IMR-90 (cell line): ENCODE measurements at regions not wholly inside any gene's neighbourhood (a gene's known extent, or its start where the extent isn't known, plus 50 kb on each side); places are given as distances from the start of the nearest gene placed in this dataset.

ENCODE experiments used
- ATAC-seq: fragments of 200-7000 bp; cut with Tn5 transposase; 2 replicates; pipeline ENCODE4 v1.9.1; 2020; ENCODE audit warnings: low read depth, mild to moderate bottlenecking, moderate library complexity
- BruUV-seq: library from RNA; stranded (reverse); fragments of 400-500 nt; replicated peaks from 2 replicates; lab custom pipeline; 2021; lab: Mats Ljungman, UMichigan
- CTCF ChIA-PET: fragments of 300-600 bp; formaldehyde crosslinking; extraction: SDS; loops from one replicate; lab custom pipeline; 2021; ENCODE audit warnings: antibody characterized with exemption; lab: Yijun Ruan, JAX
- POLR2A ChIA-PET: fragments of 300-600 bp; sonication (Branson Sonifier 250); formaldehyde crosslinking; loops from one replicate; lab custom pipeline; 2022; ENCODE audit warnings: antibody characterized with exemption; ENCODE audit not compliant: unreplicated experiment; lab: Charles Lee
- DNase-seq: peaks from one replicate; pipeline ENCODE4 v3.0.0; 2013
- H2AFZ ChIP-seq: replicated peaks from 2 replicates; pipeline ENCODE3; 2013; ENCODE audit warnings: low read length, mild to moderate bottlenecking; ENCODE audit not compliant: poor library complexity
- H2AK5ac ChIP-seq: 2 replicates; pipeline ENCODE4 v1.6.1; 2013; ENCODE audit warnings: low read depth, low read length, inconsistent platforms
- H2AK9ac ChIP-seq: replicated peaks from 2 replicates; pipeline ENCODE3; 2013; ENCODE audit warnings: mild to moderate bottlenecking, low read depth, low read length, moderate library complexity; ENCODE audit not compliant: poor library complexity
- H2BK120ac ChIP-seq: 2 replicates; pipeline ENCODE4 v1.6.1; 2013; ENCODE audit warnings: low read depth, low read length, inconsistent platforms
- H2BK15ac ChIP-seq: 3 replicates; pipeline ENCODE4 v1.6.1; 2013; ENCODE audit warnings: low read depth, low read length, inconsistent platforms
- H2BK20ac ChIP-seq: 2 replicates; pipeline ENCODE4 v1.6.1; 2013; ENCODE audit warnings: low read depth, mild to moderate bottlenecking, inconsistent platforms, low read length, moderate library complexity
- H2BK5ac ChIP-seq: 2 replicates; pipeline ENCODE4 v1.6.1; 2013; ENCODE audit warnings: mild to moderate bottlenecking, low read depth, low read length, inconsistent platforms; ENCODE audit not compliant: poor library complexity, severe bottlenecking
- H3K14ac ChIP-seq: replicated peaks from 2 replicates; pipeline ENCODE4 v1.6.1; 2013; ENCODE audit warnings: low read depth, low read length, inconsistent platforms
- H3K18ac ChIP-seq: 2 replicates; pipeline ENCODE4 v1.6.1; 2013; ENCODE audit warnings: low read depth, low read length, control low read depth
- H3K23ac ChIP-seq: 2 replicates; pipeline ENCODE4 v1.6.1; 2013; ENCODE audit warnings: low read depth, low read length, inconsistent platforms
- H3K27ac ChIP-seq: 2 replicates; pipeline ENCODE4 v1.5.1; 2013; ENCODE audit warnings: mild to moderate bottlenecking, control low read depth, low read length; ENCODE audit not compliant: insufficient read depth
- H3K27me3 ChIP-seq: 2 replicates; pipeline ENCODE4 v1.6.1; 2013; ENCODE audit warnings: low read length; ENCODE audit not compliant: control insufficient read depth, insufficient read depth
- H3K36me3 ChIP-seq: 2 replicates; pipeline ENCODE4 v1.6.1; 2013; ENCODE audit warnings: low read length, mixed read lengths; ENCODE audit not compliant: control insufficient read depth, insufficient read depth
- H3K4ac ChIP-seq: 2 replicates; pipeline ENCODE4 v1.6.1; 2013; ENCODE audit warnings: low read depth, low read length, inconsistent platforms
- H3K4me1 ChIP-seq: 2 replicates; pipeline ENCODE4 v1.6.1; 2013; ENCODE audit warnings: low read length, mixed read lengths; ENCODE audit not compliant: control insufficient read depth, insufficient read depth
- H3K4me2 ChIP-seq: 2 replicates; pipeline ENCODE4 v1.6.1; 2013; ENCODE audit warnings: low read depth, mild to moderate bottlenecking, control low read depth, low read length, moderate library complexity
- H3K4me3 ChIP-seq: 2 replicates; pipeline ENCODE4 v1.5.1; 2013; ENCODE audit warnings: low read depth, mild to moderate bottlenecking, control low read depth, low read length, moderate library complexity; ENCODE audit not compliant: insufficient read depth
- H3K56ac ChIP-seq: 2 replicates; pipeline ENCODE4 v1.6.1; 2013; ENCODE audit warnings: low read length, inconsistent platforms; ENCODE audit not compliant: insufficient read depth; ENCODE audit errors: extremely low read depth
- H3K79me1 ChIP-seq, 2 experiments: 2 replicates each; pipeline ENCODE4 v1.6.1; 2013; ENCODE audit warnings: low read length in 2 of 2, inconsistent platforms in 1 of 2, low read depth in 1 of 2
- H3K9ac ChIP-seq: 2 replicates; pipeline ENCODE4 v1.6.1; 2013; ENCODE audit warnings: low read depth, low read length, control low read depth
- H3K9me1 ChIP-seq: 2 replicates; pipeline ENCODE4 v1.6.1; 2013; ENCODE audit warnings: low read length, inconsistent platforms; ENCODE audit not compliant: insufficient read depth
- H3K9me3 ChIP-seq: 2 replicates; pipeline ENCODE4 v1.6.1; 2013; ENCODE audit warnings: low read length; ENCODE audit not compliant: control insufficient read depth, insufficient read depth
- H4K20me1 ChIP-seq: 2 replicates; pipeline ENCODE4 v1.6.1; 2013; ENCODE audit warnings: low read length, inconsistent platforms; ENCODE audit not compliant: insufficient read depth
- H4K5ac ChIP-seq: 2 replicates; pipeline ENCODE4 v1.6.1; 2013; ENCODE audit warnings: mild to moderate bottlenecking, low read depth, low read length, control low read depth
- H4K8ac ChIP-seq, 2 experiments: 2 replicates each; pipeline ENCODE4 v1.6.1; 2013; ENCODE audit warnings: low read depth in 2 of 2, low read length in 2 of 2, control low read depth in 1 of 2, inconsistent platforms in 1 of 2
- H4K91ac ChIP-seq: 2 replicates; pipeline ENCODE4 v1.6.1; 2013; ENCODE audit warnings: low read depth, low read length, inconsistent platforms; ENCODE audit not compliant: insufficient read depth
- BHLHE40 ChIP-seq: fragments of 150-350 bp; IDR thresholded peaks from 2 replicates; pipeline ENCODE4 v1.6.1; 2016; ENCODE audit warnings: mild to moderate bottlenecking, low read depth, low read length
- CEBPB ChIP-seq: IDR thresholded peaks from 2 replicates; pipeline ENCODE4 v1.6.1; 2012; ENCODE audit warnings: low read depth, low read length, improper control_type of control experiment
- FOS ChIP-seq: fragments of 150-350 bp; IDR thresholded peaks from 2 replicates; pipeline ENCODE4 v1.6.1; 2016; ENCODE audit warnings: low read depth, low read length
- MXI1 ChIP-seq: IDR thresholded peaks from 2 replicates; pipeline ENCODE4 v1.6.1; 2012; ENCODE audit warnings: low read depth, mild to moderate bottlenecking, low read length, moderate library complexity, borderline replicate concordance
- RAD21 ChIP-seq: IDR thresholded peaks from 2 replicates; pipeline ENCODE4 v1.6.1; 2012; ENCODE audit warnings: low read length, improper control_type of control experiment
- RCOR1 ChIP-seq: IDR thresholded peaks from 2 replicates; pipeline ENCODE4 v1.6.1; 2012; ENCODE audit warnings: mild to moderate bottlenecking, low read length, improper control_type of control experiment; ENCODE audit not compliant: insufficient replicate concordance
- RFX5 ChIP-seq: IDR thresholded peaks from 2 replicates; pipeline ENCODE4 v1.8.0; 2012; ENCODE audit warnings: low read depth, mild to moderate bottlenecking, low read length, moderate library complexity
- WGBS, 2 experiments: methylation state at CpG; one replicate each; pipeline versions ENCODE4 v1.1.5 to v1.1.7; 2013; ENCODE audit warnings: missing lambda C conversion rate in 2 of 2; ENCODE audit not compliant: insufficient read length in 1 of 2; ENCODE audit errors: extremely low coverage in 2 of 2; 5-methylcytosine and 5-hydroxymethylcytosine counted together
- dilution Hi-C: fragments of 300-500 bp; cut with HindIII; formaldehyde crosslinking; loops from one replicate; pipeline ENCODE4 v1.14.3; 2018; ENCODE audit warnings: low sequenced_read_pairs; ENCODE audit not compliant: unreplicated experiment
- in situ Hi-C: fragments of 300-500 bp; cut with MboI; formaldehyde crosslinking; loops from 3 replicates; pipeline ENCODE4 v1.14.3; 2019; ENCODE audit warnings: low sequenced_read_pairs, inconsistent platforms, mixed read lengths
- intact Hi-C: fragments of 100-400 bp; cut with micrococcal nuclease; formaldehyde crosslinking; loops from 2 replicates; pipeline ENCODE4 v1.10.0; 2022

- H4K5ac ChIP-seq = no peak overlapping the region
- dilution Hi-C loops = no loop called here
- intact Hi-C loops = no loop called here
- H3K4ac ChIP-seq = peak overlapping the region; percentile 20; the same call in 1 of the 2 replicates
- no peak overlapping the region for H3K4me3 ChIP-seq
- no peak overlapping the region for H2AK5ac ChIP-seq
- no peak overlapping the region for H3K9ac ChIP-seq
- peak overlapping the region; percentile 84 for H2BK120ac ChIP-seq
- no peak overlapping the region for H3K23ac ChIP-seq
- H2BK15ac ChIP-seq = no peak overlapping the region
- no TSS peak for BruUV-seq
- peak overlapping the region; percentile 87 for H2BK5ac ChIP-seq
- H2AK9ac ChIP-seq = no peak overlapping the region
- no peaks in the 10 kb centered on the region for H4K20me1 ChIP-seq
- DNase-seq = peak; percentile 94
- H3K36me3 ChIP-seq = no peaks in the 10 kb centered on the region
- WGBS, 2 experiments = no CpG with 5 or more reads among the region's 4 CpGs
- no peaks in the 10 kb centered on the region for H3K27me3 ChIP-seq
- peak overlapping the region; percentile 36; the same call in 1 of the 2 replicates for H3K56ac ChIP-seq
- H2BK20ac ChIP-seq = peak overlapping the region; percentile 81
- no peak overlapping the region for H4K91ac ChIP-seq
- POLR2A ChIA-PET = no interaction called here
- no peak overlapping the region for H3K18ac ChIP-seq
- no peaks in the 10 kb centered on the region for H3K79me1 ChIP-seq
- H3K9me3 ChIP-seq = no peaks in the 10 kb centered on the region
- ATAC-seq = peak; percentile 95
- CTCF ChIA-PET = no interaction called here
- H2AFZ ChIP-seq = no peak overlapping the region
- H3K4me1 ChIP-seq = no peaks in the 10 kb centered on the region
- no peaks in the 10 kb centered on the region for H3K9me1 ChIP-seq
- in situ Hi-C loops = no loop called here
- H4K8ac ChIP-seq = peak overlapping the region in 1 of 2 experiments; percentile 78; a peak in 2 of 4 replicates
- H3K27ac ChIP-seq = peak overlapping the region; percentile 65; the same call in 1 of the 2 replicates
- peak; percentile 66 for TF ChIP-seq FOS
- TF ChIP-seq RFX5 = no peak
- TF ChIP-seq RAD21 = no peak
- TF ChIP-seq MXI1 = no peak
- no peak for TF ChIP-seq RCOR1
- TF ChIP-seq CEBPB = peak; percentile 96
- TF ChIP-seq BHLHE40 = no peak
- no peak overlapping the region for H3K4me2 ChIP-seq
- H3K14ac ChIP-seq = no peak overlapping the region
Measured at GRCh38 chr1:188425687-188426086, 1596.9 kb downstream of the PLA2G4A start.
